ENCODE measurements at regions not wholly inside any gene's neighbourhood (a gene's known extent, or its start where the extent isn't known, plus 50 kb on each side); places are given as distances from the start of the nearest gene placed in this dataset.
"Not testable (repeated sequence)": the region's sequence is repeated elsewhere in the genome, so short reads cannot be mapped to it uniquely, and the experiment has no call there.

DNA sequence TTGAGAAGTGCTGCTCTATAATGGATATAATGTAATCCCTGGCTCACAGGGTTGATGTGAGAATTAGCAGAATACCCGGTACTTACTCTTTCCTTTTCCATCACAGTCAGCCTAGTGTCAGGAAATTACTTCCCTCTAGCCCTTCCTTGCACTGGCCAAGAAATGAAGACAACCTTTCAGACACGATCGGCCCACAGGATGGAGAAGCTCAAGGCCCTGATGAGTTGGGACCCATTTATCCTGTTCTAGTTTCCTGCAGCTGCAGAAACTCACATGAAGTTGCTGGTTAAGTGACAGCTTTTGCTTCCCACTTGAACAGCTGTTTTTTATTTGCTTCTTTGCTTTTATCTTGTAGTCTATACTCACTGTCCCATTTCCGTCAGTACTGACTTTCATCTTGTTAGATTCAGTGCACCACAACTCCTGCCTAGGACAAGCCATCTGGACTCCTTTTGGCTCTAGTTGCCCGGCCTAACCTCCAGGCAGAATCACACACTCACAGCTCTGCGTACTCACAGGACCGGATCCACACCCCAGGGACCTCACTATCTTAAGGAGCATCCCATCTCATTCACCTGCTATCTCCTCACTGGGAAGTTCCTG, 325.1 kb upstream of the CHRNA7 start:
- DNase-seq, result not testable (repeated sequence)

DNA sequence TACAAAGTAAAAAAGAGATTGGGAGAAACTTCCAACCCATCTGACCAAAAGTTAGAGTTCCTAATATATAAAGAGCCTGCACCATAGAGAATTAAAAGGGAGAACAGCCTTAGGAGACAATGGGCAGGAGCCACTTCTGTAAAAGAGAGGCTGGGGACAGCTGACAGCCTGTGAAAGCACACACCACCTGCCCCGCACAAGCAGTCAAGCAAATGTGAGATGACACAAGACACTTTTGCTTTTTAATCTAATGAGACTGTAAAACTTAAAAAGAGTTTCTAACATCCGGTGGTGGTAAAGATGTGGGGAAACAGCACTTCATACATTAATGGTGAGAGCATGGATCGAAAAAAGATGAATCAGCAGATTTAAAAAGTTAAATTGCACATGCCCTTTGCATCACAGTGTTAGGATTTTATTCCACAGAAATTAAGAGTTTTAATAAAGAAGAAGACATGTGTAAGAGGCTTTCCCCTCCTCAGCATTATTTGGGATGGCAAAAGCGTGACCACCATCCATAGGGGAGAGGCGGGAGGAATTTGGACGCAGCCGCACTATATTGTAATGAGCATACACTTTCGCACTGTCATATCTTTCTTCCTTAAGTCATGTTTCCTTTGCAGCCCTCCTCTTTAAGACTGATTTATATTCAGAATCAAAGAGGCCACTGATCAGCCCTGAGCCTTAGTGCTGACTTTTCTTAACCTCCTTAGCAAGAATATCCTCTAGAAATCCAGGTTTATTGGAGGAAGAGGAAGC, 322.2 kb upstream of the CHRNA7 start:
- not testable (repeated sequence) for DNase-seq

DNA sequence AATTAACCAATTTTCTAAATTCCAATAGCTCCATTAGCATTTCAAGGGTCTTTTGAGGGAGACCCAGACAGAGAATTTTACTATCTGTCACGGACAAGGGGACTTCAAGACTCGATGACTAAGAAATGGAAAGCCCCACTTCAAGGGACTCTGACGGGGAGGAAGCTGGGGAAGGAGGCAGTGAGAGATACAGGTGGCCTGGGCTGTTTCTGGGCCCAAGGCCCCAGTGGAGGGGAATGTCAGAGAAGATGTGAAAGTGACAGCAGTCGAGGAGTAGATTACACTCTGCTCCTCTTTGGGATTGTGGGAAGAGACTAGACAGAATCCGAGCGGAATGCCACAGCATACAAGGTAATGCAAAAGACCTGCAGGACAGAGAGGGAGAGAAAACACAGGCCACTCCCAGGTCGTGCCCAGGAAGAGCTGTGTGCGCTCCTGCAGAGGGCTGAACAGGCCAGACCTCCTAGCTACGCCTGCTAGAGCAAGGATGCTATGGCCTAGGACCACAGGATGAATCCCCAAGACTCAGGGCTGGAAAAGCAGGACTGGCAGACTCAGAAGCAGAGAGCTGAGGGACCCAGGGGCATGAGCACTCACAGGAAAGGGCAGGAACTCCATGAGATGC, 321.5 kb upstream of the CHRNA7 start:
- not testable (repeated sequence) for DNase-seq

DNA sequence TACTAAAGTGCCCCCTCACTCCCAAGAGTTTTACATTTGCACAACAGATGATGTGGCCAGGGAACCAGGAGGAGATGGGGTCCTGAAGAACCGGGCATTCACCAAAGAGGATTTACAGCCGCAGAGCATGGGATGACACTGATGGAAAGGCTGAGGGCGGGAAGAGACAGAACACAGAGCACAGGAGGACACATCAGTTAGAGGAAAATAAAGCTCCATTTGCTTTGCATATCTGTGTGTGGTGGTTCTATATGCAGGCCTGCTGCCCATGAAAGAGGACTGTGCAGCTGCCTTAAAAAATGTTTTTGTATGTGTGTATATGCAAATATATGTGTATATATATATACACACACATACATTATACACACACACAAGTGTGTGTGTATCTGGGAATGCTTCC, 320.8 kb upstream of the CHRNA7 start:
- not testable (repeated sequence) for DNase-seq

DNA sequence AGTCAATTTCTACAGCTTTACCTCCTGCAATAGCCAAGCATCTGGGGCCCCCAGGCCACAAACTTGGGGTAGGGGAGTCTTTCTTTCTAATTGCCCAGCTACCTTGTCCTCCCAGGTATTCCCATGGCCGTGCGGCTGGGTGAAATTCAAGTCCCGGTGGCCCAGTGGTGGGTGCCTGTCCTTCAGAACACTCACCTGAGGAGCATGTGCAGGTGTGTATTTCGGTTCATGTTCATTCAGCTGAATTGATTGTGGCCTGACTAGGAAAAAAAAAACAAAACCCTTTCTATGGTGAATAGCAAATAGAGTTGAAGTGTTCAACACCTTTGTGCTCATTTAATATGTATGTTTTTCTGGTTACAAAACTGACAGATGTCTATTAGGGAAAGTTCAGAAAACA, 319.5 kb upstream of the CHRNA7 start:
- not testable (repeated sequence) for DNase-seq

DNA sequence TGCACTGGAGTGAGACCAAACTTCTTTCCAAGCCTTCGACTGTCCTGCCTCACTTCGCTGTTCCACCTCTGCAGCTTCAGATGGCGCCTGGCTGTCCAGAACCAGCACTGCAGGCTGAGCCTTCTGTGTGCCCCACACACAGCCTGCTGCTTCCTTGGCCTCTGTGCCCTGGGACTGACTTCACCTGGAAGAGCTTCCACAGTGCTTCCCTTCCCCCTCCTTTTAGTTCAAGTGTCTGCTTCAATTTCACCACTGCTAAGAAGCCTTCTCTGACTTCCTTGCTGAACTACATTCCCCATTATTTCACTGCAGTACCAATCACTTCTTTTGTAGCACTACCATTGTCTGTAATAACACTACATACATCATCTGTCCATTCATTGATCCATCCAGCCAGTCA, 315.1 kb upstream of the CHRNA7 start:
- DNase-seq, result not testable (repeated sequence)

DNA sequence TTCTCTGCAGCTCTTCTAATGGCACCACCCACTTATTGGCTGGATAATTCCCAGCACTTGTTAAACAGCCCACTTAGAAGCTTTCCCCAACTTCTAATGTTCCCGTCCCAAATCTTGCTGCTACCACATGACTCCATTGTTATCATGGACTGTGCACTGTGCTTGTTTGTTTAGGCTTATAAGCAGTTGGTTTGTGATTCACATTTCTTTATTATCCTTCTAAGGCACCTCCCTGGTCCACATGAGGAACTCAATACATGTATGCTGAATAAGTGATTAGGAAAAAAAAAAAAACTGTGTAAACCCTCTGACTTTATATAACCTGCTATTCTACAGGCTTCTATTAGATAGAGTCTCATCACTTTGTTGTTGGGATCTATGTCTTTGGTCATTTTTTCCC, 311.7 kb upstream of the CHRNA7 start:
- not testable (repeated sequence) for DNase-seq

DNA sequence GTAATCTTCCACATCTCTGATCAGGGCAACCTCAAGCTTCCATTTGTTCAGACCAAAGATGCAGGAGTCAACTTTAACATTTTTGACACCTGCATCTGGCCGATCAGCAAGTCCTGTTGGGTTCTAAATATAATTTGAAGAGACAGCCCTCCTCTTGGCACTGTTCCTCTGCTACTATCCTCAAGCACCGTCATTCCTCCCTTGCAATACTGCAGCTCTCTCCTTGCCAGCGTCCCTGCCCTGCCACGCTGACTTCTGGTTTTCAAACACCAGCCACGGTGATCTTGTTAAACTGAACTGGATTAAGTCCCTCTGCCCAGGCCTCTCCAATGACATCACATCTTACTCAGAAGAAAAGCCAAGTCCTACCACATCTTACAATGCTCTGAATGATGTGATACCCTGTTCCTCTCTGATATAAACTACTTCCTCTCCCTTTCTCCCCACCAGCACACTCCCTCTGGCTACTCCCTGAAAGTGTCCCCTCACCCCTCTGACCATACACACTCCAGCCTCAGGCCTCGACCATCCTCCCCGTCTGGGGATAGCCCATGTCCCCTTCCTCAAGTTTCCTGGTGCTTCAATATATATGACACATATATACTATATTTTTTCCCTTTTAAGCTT, 310.8 kb upstream of the CHRNA7 start:
- not testable (repeated sequence) for DNase-seq

DNA sequence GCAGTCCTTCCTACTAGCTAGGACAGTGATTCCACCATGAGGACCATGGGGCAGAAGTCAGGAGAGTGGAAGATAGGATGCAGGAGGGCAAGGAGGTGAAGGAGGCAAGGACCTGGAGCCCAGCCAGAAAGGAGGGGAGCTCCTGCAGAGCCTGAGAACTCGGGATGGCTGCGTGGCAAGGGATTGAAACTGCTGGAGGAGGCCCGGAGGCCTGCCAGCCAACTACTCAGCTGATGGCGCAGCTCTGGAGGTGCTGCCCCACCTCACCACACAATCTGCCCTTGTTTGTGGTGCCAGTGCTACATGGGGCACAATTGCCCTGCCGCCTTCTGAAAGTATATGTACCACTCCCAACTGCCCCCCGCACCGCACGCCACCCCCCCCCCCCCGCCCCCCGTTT, 307.3 kb upstream of the CHRNA7 start:
- not testable (repeated sequence) for DNase-seq

DNA sequence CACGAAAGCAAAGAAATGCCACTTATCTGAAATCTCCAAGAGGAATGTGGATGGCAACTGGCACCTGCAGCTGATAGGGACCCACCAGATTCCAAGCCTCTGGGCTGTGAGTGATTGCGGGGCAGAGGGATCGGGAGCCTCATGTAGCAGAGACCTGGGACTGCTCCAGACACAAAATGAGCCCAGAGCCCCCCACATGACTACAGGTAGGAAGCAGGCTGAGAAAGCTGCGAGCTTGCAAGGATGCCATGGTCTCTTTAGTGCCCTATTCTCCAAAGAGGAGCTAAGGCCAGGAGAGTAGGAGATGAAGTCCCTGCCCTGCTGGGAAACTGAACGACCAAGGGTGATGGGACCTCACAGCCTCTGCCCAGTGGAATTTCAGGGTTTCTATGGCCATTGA, 305.4 kb upstream of the CHRNA7 start:
- not testable (repeated sequence) for DNase-seq

DNA sequence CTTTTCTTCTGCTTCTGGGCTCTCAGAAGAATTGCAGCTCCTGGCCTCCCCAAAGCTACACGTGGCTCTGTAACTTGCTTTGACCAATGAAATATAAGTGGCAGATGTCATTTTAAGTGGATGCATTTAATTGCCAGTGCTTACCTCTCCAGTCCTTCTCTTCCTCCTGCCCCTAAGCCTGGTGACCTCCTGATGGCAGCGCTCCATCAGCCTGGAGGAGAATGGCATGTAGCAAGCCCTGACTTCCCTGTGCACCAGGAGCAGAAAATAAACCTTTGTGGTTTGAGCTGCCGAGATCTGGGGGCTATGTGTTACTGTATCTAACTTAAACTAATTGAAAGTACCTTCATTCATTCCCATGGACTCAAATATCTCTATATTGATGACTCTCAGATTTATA, 304.7 kb upstream of the CHRNA7 start:
- DNase-seq, result not testable (repeated sequence)

DNA sequence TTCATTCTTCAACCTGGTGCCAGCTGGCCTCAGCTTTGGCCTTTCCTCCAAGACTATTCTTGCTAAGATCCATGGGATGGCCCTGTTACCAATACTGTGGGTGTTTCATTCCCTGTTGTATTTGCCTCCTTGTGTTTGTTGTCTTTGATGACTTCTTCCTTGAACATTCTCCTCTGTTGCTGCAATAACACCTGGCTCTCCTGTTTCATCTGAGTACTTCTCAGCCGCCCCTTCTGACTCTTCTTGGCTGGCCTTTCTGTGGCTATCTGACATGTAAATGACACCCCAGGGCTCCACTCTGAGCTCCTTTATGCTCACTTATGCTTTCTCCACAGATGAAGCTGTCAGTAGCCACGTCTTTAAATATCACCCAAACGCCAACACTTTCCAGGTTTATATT, 302.7 kb upstream of the CHRNA7 start:
- DNase-seq, result no peak

DNA sequence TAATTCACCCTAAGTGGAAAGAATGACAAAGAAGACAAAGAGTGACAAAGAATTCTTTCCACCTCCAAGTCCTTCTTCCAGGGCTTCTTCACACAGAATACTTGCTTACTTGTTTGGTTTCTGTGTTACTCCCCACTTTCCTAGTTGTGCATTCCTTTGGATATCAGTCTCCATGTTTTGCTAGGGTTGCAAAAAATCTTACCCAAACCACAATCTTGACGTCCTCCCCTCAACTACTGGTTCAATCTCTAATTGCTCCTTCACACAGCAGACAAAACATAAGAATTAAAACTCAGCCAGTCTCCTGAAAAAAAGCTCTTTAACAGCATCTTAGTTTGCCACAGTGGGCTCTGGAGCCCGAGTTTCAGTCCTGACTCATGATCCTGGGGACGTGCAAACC, 297.6 kb upstream of the CHRNA7 start:
- no peak for DNase-seq

DNA sequence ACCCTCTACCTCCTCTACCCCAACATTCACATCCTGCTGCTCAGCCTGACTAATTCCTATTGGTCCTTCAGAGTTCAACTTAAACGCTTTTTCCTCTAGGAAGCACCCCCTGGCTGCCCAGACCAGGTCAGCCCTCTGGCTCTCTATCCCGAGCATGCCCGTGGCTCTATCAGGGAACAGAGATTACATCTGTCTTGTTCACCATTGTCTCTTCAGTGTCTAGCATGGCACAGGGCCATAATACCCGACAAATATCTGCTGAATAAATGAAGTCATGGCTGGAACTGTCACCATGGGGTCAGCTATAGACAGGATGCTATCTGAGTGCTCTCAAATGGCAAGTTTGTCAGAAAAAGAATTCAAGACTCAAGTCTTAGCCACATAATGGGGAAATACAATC, 296.9 kb upstream of the CHRNA7 start:
- DNase-seq, result no peak

DNA sequence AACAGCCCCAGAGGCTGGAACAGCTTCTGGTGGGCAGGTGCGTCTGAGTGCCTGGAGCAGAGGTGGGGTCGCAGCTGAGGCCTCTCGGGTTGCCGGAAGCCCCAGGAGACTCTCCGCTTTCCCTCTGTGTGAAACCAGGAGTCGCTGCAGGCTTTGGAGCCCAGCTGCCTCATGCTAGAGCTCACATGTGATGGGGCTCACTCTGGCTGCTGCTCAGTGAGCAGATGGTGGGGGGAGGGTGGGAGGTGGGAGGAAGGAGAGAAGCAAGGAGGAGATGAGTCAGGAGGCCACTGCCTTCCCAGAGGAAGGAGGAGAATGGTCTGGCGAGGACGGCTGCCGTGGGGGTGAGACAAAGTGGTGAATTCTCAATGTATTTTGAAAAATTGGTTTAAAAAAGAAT, 290.1 kb upstream of the CHRNA7 start:
- DNase-seq, result no peak

DNA sequence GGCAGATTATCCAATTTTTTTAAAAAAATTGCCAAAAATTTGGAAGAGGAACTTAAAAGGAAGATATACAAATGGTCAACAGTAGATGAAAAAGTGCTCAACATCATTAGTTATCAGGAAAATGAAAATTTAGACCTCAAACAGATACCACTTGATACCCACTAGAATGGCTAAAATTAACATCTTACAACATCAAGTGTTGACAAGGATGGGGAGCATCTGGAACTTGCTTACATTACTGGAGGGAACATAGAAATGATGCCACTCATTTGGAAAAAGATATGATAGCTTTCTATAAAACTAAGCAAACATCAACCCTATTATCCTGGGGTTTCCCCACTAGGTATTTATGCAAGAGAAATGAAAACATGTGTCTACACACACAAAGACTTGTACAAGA, 284.5 kb upstream of the CHRNA7 start:
- DNase-seq, result no peak

DNA sequence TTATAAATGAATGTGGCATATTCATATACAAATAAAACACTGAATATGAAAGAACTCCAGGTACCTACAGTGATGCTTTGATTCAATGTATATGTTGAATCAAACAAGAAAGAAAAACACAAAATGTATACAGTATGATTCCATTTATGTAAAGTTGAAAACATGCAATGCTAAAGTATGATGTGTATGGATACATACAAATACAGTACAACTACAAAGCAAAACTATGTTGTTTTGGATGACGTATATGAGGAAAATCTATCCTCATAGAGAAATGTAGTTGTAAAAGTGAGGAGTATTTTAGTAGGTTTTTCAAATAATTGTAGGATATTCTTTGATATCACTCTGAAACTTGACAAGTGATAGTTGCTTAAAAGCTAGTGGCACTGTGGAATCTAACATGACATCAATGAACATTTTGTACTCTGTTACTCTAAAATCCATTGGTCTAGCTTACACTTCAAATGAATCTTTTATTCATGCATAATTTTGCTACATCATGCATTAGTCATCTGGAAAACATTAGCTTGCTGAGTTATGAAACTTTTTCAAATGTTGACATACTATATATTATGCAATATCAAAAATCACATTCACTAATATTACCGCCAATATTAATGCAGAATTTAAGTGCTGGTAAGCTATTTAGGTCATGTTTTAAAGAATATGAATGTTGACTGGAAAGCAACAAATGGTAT, 278.1 kb upstream of the CHRNA7 start:
- no peak for DNase-seq

DNA sequence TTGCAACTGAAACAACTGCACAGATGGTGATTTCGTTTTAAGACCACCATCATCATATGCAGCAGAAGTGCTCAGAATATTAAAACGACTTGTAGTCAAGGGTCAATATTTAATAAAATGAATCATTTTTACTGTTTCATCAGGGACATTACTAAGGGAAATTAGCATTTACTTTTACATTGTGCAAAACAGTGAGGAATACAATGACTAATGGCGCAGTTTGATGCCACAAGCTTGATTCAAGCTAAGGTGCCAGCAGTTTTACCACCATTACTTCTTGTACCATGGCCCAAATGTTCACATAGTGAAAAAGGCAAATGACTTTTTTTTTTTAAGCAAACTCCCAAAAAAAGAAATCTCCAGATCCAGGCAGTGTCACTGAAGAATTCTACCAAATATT, 277.4 kb upstream of the CHRNA7 start:
- no peak for DNase-seq

DNA sequence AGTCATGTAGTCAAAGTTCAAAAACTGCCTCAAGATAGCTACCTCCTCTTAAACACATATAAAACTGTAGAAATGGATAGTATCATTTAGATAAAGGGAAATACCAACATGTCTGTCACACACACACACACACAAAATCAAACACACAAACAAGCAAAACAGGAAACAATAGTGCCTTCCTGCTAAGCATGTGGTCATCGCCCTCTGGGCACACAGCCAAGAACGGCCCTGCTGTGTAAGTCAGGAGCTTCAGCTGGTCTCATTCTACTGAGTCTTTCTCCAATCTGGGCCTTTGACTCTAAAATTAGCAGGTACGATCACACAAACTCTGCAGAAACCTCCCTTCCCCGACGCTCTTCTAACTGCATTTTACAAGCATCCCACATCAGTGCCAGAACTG, 272.2 kb upstream of the CHRNA7 start:
- no peak for DNase-seq

DNA sequence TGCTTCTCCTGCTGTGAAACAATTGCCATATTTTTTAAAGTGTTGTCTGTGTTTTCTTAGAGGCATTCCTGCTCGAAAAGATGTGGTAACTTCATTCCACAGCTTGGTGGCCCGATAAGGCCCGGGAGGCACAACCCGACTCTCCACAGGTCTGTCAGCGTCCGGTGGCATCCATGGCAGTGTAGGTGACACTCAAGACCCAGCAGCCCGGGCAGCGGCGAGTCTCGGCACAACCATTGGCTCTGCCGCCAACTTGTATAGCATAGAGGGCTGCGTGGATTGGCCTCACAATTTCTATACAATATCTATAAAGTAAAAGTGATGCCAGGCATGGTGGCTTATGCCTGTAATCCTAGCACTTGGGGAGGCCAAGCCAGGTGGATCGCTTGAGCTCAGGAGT, 262.3 kb upstream of the CHRNA7 start:
- no peak for DNase-seq

DNA sequence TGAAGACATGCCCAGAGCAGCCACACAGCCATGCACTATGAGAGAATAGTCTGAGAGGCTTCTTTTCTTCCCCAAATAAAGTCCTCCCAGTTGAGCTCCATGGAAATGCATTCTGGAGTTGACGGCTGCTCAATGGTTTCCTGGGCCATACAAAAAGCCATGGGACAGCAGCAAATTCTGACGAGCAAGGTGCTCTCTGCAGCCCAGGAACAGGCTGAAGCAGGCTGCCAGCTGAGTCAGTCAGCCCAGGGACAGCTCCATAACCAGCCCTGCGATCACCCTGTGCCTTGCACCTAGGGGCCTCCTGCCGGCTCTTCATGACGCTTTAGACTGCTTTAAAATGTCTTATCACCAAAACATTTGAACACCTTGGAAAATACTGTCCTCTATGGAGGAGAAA, 256.3 kb upstream of the CHRNA7 start:
- no peak for DNase-seq

DNA sequence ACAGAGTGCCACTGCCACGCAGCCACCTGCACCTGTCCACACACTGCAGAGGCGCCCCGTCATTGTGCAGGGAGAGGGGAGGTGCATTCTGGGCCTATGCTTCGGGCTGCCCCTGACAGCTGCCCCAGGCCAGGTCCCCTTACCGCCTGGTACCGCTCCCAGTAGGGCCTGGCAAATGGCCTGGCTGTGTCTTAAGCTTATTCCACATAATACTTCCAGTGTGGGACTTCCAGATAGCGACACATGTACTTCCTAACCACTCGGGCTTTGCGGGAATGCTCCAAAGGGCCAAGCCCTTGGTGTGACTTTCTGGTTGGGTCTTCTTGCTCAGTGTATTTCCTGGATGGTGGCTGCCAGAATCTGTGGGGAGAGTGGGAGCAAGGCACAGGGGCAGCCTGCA, 254.3 kb upstream of the CHRNA7 start:
- no peak for DNase-seq

DNA sequence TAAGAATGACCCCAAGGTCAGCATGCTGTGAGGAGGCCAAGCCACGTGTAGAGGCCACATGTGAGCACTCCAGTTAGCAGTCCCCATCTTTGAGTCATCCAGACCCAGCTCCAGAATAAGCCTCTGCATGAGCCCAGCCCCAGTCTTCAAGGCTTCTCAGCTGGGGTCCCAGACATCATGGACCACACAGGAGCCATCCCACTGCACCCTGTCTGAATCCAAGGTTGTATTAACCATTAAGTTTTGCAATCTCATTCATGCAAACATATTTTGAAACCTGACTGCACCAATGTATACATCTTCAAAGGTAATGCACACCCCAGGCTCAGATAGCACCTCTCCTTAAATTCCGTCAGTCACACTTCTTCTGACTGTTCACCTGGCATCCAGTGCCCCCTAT, 249.1 kb upstream of the CHRNA7 start:
- DNase-seq, result no peak
